ENCODE measurements at regions not wholly inside any gene's neighbourhood (a gene's known extent, or its start where the extent isn't known, plus 50 kb on each side); places are given as distances from the start of the nearest gene placed in this dataset.

- TF ChIP-seq CTCF (IDR thresholded peaks at IDR 0.05; ENCODE audit: insufficient read depth, low read length): peak; percentile 63
- DNase-seq (ENCODE audit: low read depth): peak; percentile 60
- no peak overlapping the region for H3K4me3 ChIP-seq (ENCODE audit: low read depth, low read length)
These were observed 133.8 kb upstream of the PLXNA4 start for GRCh38 chr7:132709971-132710567.

GRCh38 chr7:132708470-132708869, 132.2 kb upstream of the PLXNA4 start:
- DNase-seq (ENCODE audit: low read depth): no peak
- no peak for TF ChIP-seq CTCF (IDR thresholded peaks at IDR 0.05; ENCODE audit: insufficient read depth, low read length)
- H3K4me3 ChIP-seq (ENCODE audit: low read depth, low read length): no peak overlapping the region

GRCh38 chr7:132705146-132705545, 128.9 kb upstream of the PLXNA4 start:
- no peak overlapping the region for H3K4me3 ChIP-seq (ENCODE audit: low read depth, low read length)
- peak; percentile 44 for DNase-seq (ENCODE audit: low read depth)
- TF ChIP-seq CTCF (IDR thresholded peaks at IDR 0.05; ENCODE audit: insufficient read depth, low read length): no peak

- no peak for DNase-seq (ENCODE audit: low read depth)
- H3K4me3 ChIP-seq (ENCODE audit: low read depth, low read length): no peak overlapping the region
- no peak for TF ChIP-seq CTCF (IDR thresholded peaks at IDR 0.05; ENCODE audit: insufficient read depth, low read length)
These were observed 127.5 kb upstream of the PLXNA4 start for GRCh38 chr7:132703742-132704141.

GRCh38 chr7:132697003-132697402, 120.7 kb upstream of the PLXNA4 start:
- TF ChIP-seq CTCF (IDR thresholded peaks at IDR 0.05; ENCODE audit: insufficient read depth, low read length): no peak
- DNase-seq (ENCODE audit: low read depth): peak; percentile 5
- H3K4me3 ChIP-seq (ENCODE audit: low read depth, low read length): no peak overlapping the region

- H3K4me3 ChIP-seq (ENCODE audit: low read depth, low read length): no peak overlapping the region
- DNase-seq (ENCODE audit: low read depth): no peak
- no peak for TF ChIP-seq CTCF (IDR thresholded peaks at IDR 0.05; ENCODE audit: insufficient read depth, low read length)
These were observed 120.1 kb upstream of the PLXNA4 start for GRCh38 chr7:132696332-132696731.

GRCh38 chr7:132691201-132691600, 114.9 kb upstream of the PLXNA4 start:
- no peak overlapping the region for H3K4me3 ChIP-seq (ENCODE audit: low read depth, low read length)
- TF ChIP-seq CTCF (IDR thresholded peaks at IDR 0.05; ENCODE audit: insufficient read depth, low read length): no peak
- no peak for DNase-seq (ENCODE audit: low read depth)

All from fibroblast of the aortic adventitia (primary cell).